HUDEP-2 (cell line): ENCODE measurements at regions not wholly inside any gene's neighbourhood (a gene's known extent, or its start where the extent isn't known, plus 50 kb on each side); places are given as distances from the start of the nearest gene placed in this dataset.

Source experiments
- DNase-seq, 76 experiments: peaks; one replicate each; lab custom pipeline; 2025; ENCODE audit not compliant: unreplicated experiment in 76 of 76; lab: John Stamatoyannopoulos, UW

DNA sequence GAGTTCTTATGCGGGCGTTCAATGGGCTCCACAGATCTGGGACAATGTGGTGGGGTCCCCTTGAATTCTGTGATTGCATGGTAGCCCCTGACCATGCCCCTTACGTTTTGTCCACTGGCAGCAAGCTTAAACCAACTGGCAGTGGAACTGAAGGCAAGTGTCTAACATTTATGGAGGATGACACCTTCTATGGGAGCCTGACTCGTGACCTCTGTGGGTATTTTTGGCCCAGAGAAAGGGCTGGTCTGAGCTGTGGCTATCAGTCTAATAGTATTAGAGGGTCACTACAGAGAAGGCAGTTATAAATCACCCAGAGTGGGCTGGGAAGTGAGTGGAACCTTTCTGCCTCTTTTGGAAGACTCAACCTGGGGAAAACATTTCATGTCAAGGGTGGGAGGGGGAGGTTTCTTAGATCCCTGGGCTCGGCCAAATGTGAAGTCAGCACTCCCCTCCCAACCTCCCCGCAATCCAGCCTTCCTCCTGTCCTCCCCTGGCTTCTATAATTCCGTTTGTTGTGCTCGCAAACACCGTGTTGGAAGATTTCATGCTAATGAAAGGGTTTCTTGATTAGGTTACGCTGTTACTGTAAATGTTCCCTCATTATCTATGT is 322.7 kb downstream of the RPS24 start:
- DNase-seq: no peak

DNA sequence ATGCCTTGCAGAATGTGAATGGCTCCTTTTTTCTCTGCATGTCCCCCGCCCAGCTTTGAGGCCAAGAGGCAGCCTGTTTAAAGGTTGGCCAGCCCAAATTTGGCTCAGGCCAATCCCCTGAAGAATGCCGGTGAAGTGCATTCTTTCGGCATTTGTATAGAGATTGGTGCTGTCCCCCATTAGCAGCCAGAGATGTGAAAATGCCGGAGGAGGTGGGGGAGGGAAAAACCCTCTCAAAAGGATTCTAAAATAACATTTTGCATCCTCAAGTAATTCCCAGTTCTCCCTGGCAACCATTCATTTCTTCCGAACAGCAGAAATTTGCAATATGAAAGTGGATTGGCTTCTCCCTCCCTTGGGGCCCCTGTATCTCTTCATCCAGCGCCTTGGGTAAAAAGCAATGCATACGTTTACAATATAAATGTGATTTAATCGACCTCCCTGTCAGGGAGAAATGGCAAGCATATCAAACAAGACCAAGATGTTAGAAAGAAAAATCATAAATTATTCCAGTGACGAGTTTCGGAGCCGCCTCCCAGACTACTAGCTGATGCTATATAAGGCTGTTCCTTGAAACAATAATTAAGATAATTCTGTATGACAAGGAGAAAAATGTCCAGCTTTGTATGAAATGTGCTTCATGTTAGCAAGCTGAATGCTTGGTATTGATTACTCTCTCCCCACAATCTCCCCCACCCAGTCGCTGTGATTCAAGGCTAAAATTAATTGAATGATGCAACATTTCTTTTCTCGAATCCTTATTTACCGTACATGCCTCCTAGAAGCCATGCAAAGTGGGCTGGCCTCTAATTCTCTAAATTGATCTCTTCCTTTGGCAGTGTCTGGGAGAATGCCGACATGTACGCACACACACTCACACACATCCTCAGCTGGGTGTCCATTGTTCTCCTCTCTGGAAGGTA is 323.7 kb downstream of the RPS24 start:
- DNase-seq: no peak

DNA sequence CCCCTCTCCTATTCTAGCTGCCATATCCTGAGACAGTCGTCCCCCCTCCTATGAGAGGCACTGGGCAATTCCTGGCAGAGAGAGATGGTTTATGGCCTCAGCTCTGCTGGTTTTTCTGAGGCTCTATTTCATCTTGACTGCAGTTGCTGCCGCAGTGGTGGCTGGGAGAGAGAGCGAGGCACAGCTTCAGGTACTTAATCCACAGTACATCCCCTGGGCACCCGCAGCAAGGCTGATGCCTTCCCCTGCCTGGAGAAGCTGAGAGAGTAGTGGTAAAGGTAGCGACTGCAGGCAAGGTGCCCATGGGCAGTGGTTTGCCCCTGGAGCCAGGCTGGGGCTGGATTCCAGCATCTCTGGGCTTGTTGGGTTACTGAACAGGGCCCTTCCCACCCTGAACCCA is 324.7 kb downstream of the RPS24 start:
- no peak for DNase-seq

DNA sequence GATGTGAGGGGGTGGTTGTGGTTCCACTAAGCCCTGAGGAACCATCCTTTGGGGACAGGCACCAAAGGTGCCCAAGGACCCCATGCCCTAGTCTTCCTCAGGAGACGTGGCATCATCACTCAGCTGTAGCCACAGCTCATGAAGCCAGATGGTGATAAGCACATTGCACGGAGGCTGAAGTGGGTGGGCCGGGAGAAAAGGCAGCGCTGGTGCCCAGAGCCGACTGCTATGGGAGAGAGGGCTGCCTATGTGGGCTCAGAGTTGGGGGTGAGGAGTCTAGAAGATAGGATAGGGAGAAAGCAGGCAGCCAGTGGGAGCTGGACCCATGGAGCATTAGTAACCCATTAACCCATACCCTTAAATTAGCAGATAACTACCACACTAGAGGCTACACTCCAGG is 325.3 kb downstream of the RPS24 start:
- DNase-seq: no peak

DNA sequence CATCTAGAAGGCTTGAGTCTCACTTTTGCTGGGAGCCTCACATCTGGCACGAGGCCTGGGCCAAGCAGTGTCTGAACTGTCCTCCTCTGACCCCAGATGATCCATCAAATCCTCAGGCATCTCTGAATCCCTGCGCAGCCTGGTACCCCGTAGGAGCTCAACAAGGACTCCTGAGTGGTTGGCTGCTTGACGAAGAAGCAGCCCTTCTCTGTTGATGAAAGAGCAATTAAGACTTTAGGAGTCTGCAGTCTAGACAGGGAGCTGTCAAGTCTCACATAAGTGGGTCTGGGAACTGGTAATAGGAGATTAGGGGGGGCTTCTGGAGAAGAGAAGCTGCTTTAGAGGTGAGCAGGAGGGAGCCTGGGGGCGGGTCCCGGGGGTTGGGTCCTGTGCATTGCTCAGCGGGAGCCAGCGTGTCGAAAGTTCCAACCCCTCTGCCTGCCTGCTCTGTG is 326.0 kb downstream of the RPS24 start:
- no peak for DNase-seq

DNA sequence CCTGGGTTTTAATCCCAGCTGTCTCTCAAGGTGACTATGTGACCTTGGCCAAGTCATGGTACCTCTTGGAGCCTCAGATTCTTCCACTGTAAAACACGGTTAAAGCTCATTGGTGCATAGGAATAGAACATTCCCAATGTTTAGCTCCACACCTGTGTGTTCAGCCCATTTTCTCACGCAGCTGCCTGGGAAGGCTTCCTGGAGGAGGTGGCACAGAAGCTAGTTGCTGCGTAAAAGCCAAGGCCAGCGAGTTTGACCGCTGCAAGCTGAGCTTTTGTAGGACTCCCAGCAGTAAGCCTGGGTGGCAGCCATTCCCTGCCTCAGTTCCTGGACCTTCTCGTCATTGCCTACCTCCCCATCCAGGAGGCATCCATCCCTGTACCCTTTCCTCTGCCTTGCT is 326.6 kb downstream of the RPS24 start:
- DNase-seq: no peak

DNA sequence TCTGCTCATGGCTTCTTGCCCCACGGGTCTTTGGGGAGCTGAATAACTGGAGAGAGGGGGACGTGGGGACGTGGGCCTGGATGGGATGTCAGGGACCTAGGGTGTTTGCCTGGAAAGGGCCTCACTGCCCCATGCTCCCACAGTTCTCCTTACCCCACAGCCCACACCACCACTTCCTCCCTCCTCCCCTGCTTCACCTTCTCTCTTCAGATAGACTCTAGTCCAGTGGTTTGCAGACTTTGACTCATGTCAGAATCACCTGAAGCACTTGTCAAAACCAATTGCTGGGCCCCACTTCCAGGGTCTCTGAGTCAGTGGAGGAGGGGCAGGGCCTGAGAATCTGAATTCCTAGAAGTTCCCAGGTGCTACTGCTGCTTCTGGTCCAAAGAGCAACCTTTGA is 327.4 kb downstream of the RPS24 start:
- no peak for DNase-seq

DNA sequence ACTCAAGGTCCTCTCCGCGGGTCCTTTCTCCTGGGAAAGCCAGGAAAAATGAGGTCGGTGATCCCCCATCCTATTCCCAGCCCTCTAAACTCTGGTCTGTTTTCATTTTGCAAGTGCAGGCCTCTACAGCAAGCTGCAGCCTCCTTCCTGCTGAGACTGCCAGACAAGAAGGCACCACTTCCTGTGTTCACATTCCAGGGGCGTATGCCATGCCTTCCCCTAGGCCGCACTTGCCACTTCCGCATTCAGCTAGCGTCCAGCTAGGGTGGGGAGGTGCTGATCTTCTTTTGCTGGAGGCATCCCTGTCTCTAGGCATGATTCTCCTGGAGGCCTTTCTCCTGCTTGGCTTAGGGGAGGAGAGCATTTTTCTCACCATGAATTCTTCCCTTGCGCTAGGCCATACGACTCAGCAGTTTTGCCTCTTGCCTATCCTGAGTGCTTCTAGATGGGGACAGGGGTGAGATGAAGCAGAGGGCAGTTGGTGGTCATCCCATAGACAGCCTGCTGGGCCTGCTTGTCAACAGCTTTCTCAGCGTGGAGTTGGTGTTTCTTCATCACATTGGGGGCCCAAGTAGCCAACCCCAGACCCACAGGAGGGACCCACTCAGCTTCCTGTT is 328.9 kb downstream of the RPS24 start:
- DNase-seq: no peak

DNA sequence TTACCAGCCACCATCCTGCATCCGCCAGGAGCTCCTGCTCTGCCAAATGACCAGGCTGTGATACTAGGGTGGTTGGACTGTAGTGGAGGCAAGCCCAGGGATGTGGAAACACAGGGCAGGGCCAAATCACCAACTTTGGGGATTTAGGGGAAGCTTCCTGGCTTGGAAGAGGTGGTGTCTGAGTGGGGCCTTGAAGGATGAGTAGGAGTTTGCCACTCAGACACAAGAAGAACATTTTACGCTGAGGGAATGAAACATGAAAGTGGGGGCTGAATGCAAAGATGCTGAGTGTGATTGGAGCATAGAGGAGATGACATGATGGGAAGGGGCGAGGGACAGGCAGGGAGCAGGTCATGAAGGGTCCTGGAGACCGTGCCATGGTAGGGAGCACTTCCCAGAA is 329.5 kb downstream of the RPS24 start:
- DNase-seq: no peak

DNA sequence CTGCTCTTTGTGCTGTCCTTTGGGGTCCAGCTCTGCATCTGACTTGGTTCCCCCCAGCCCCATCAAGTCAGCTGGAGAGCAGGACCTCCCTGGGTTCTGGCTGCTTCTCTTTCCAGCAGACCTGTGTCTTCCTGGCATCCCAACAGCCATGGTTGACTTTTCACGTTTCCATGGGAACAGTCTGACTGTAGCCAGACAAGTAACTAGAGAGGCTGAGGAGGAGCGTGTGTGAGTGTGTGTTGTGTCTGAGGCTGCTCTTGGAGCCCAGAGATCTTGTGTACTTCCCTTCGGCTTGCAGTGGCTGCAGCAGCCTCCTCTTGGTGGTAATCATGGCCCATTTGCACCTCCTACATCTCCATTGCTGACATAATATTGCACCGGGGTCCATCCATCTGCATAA is 332.0 kb downstream of the RPS24 start:
- no peak for DNase-seq

DNA sequence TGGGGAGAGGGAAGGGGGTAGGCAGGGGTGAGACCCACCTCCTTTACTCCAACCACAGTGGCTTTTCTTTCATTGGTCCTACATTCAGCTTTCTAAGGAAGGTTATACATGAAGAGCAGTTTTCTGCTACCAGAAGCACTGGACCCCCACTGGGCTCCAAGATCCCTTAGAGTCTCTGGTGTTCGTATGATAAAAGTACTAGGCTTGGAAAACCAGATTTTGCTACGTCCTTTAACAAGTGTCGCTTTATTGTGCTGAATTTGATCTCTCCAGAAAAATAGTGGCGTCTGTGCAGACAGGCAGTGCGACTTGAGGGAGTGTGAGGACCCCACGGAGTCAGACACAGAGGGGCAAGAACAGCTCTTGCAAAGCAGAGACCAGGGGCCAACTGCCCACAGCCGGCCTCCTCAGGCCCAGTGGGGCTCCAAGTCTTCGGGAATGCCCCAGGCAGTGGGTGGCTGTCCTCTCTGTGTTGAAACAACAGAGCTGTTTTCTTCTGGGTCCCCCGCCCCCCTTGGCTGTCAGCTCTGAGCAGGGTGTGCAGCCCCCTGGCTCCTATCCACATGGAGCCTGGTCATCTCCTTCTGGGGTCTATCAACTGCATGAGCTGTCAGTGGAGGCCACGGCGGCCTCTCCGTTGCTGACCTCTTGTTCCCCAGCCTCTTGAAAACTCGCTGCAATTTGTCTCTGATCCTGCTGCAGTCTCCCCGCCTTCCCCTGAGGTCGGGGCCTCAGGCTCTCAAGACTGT is 333.2 kb downstream of the RPS24 start:
- no peak for DNase-seq

DNA sequence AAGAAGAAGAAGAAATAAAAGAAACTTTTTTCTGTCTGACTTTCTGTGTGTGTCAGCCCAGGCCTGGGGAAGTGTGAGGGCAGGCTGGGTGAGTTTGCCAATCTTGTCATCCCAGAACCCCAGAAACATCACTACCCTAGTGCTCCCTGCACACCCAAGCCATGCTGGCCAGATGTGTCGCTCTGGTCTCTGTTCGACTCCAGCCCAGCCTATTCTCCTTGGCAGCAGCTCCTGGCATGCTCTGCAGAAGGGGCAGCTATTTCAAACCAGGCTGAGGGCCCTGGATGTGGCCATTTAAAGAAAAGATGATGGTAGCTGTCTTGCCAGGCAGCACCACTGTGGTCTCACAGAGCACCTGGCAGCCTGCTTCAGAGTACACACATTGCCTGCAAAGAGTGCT is 334.1 kb downstream of the RPS24 start:
- DNase-seq: no peak

DNA sequence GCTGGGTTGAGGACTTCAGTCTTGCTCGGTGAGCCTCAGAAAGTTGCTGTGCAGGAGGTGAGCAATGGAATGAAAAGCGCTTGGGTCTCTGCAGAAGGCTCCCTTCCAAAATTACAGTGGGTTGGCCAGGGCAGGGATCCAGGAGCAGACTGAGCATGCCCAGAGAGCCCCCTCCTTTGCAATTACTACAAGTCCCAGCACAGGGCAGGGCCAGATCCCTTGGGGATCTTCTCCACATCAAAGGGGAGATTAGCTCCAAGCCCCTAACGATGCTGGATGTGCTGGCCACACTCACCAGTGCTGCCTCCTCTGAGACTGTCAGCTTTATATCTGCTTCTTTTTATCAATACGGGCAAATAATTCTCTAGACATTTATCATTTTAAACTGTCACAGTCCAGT is 337.5 kb downstream of the RPS24 start:
- DNase-seq: no peak

DNA sequence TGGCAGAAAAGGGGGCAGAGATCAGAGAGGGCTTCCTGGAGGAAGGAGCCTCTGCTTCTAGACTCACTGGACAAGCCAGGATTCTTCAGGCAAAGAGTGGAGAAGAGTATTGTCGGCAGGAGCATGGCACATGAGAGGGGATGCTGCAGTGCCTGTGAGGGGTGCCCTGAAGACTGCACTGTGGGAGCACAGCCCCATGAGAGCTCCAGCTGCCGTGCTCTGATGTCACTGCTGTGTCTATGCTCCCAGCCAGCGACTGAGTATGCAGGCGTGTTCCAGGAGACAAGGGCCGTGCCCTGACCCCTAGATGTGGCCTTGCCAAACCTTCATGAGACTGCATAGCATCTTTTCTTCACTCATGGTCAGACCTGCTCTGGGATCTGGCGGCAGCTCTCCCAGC is 339.1 kb downstream of the RPS24 start:
- no peak for DNase-seq

DNA sequence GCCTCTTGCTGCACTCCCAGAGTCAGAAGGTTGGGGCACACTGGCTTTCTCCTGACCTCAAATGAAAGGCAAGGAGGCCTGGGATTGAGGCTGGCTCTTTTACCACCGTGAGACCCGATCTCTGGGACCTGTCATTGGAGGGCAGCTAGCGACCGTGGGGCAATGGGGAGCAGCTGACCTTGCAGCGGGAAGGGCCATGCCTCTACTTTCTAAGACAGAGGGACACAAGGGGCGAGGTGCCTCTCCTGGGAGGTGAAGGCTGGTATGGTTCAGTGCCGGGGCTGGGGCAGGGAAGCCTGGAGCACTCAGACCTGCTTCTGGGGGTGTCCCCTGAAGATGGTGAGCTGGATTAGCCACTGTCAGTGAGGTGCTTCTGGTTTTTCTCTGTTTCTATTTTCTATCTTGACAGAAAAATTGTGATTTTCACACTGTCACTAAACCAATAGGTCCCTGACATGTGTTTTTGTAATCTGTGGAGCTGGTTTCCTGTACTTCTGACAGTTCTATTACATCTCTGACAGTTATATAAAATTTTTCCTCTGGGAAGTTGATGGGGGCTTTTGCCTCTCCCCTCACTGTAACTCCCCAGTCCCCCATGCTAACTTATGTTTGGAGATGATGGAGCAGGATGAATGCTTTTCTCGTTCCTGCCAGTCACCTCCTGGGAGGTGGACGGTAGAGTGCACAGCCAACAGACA is 340.8 kb downstream of the RPS24 start:
- DNase-seq: no peak

DNA sequence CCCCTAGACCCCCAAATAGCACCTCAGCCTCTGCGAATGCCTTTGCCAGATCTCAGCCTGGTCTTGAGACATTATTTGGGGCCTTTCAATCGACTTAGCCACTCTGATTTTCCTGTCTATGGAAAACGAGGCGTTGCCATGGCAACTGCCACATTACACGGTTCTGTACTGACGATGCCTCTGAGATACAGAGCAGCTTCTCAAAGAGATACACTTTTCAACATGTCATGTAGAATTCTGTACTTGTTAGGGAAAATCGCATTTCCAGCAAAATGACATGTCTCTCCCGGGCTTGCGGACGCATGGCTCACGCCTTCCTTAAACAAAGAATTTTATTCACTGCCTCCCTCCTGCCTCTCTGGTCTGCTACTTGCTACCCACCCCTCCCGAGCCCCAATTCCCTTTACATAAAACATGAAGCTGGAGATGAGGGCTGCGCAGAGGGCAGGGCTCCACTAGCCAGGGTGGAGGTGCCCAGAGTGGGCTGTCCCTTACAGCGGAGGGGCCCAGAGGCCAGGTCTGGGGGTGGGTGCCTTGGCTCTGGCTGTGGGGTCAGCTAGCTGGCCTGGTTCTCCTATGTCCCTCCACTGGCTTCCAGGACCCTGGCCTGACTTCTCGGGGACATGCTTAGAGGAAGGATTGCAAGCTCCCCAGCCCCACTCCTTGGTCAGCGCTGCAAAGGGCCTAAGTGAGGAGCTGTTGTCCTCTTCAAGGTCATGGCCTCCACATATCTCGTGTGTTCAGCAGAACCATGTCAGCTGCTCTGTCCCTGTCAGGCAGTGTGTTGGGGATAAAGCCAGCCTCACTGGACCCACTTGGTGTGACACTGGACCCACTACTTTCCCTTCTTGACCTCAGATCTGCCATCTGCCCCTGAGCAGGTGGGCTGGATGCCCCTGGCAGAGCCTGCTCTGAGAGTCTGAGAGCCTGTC is 342.5 kb downstream of the RPS24 start:
- no peak for DNase-seq

DNA sequence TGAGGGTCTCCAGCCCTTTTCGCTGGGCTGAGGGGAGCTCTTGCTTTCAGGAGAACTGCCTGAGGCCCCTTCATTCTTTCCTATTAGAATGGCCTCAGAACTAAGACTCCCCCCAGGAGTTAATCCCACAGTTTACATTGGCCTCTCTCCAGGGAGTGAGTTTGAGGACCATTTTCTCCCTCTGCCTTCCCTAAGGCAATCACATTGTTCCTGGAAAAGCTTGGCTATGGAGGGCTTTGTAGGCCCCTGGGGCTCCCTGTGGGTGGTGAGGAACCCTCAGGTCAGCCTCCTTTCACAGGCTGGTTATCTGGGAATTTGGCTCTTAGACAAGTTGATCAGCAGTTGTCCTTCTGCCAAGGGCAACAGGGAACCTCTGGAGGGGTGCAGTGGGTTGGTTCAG is 343.7 kb downstream of the RPS24 start:
- no peak for DNase-seq

DNA sequence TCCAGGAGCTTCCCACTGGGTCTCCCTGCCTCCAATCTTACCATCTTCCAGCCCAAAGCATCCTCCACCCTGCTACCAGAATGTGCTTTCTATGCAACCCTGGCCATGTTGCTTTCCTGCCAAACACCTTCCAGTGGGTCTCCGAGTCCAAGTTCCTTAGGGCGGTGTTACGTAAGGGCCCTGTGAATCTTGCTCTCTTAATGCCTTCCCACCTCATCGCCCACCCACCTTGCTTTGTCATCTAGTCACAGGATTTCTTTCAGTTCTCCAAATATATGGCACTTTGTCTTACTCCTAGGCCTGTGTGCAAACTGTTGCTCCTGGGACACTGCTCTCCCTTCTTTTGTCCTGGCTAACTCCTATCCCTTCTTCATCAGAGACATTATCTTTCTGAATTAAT is 344.5 kb downstream of the RPS24 start:
- DNase-seq: no peak

DNA sequence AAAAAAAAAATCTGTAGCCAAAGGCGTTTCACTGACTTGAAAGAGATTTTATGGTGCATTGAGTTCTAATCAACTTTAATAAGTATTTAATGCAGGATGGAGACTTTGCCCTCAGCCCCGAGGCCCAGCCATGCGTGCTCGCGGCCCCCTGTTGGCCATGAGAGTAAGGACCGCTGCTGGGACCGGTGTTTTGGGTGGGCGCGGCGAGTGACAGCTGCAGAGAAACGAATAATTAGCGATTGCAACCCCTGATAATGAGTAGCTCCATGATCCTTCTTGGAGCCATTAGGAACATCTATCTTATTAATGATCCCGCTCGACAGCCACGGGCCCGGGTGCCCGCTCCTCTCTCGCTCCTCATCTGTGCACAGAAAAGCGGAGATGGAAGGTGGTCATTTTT is 347.4 kb downstream of the RPS24 start:
- DNase-seq: peak in 1 of 76 experiments; percentile 1
